ENCODE measurements at regions not wholly inside any gene's neighbourhood (a gene's known extent, or its start where the extent isn't known, plus 50 kb on each side); places are given as distances from the start of the nearest gene placed in this dataset.

DNA sequence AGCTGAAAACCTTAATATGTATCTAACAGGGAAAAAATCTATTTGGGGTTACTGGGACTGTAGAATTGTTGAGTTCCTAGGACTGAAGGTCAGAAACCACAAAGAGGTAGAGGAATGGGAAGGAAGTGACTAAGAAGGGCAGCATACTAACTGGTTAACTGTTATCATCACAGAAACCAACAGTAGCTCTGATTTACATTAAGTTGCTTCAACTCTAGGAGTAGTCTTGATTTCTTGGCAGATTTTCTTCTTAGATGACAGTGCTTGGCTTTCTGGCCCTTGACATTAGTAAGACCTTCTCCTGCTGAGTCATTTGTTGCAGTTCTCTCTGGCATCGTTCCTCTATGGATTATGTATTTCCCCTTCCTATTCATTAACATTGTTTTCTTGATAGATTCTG, 116.1 kb upstream of the RASA1 start:
- no peak overlapping the region for H3K4me3 ChIP-seq (ENCODE audit: insufficient read depth, low read length, poor library complexity, severe bottlenecking)
- H3K27me3 ChIP-seq (ENCODE audit: low read length) = no peaks in the 10 kb centered on the region
- no peak overlapping the region for H3K27ac ChIP-seq (ENCODE audit: low read depth, low read length)
- H3K9ac ChIP-seq (ENCODE audit: low read length) = no peak overlapping the region
- no peaks in the 10 kb centered on the region for H3K9me2 ChIP-seq (replicated peaks; ENCODE audit: insufficient read depth, low read length)
- no peaks in the 10 kb centered on the region for H3K9me3 ChIP-seq (ENCODE audit: insufficient read depth, low read length)
- TF ChIP-seq, protein P1, sequence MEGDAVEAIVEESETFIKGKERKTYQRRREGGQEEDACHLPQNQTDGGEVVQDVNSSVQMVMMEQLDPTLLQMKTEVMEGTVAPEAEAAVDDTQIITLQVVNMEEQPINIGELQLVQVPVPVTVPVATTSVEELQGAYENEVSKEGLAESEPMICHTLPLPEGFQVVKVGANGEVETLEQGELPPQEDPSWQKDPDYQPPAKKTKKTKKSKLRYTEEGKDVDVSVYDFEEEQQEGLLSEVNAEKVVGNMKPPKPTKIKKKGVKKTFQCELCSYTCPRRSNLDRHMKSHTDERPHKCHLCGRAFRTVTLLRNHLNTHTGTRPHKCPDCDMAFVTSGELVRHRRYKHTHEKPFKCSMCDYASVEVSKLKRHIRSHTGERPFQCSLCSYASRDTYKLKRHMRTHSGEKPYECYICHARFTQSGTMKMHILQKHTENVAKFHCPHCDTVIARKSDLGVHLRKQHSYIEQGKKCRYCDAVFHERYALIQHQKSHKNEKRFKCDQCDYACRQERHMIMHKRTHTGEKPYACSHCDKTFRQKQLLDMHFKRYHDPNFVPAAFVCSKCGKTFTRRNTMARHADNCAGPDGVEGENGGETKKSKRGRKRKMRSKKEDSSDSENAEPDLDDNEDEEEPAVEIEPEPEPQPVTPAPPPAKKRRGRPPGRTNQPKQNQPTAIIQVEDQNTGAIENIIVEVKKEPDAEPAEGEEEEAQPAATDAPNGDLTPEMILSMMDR (IDR thresholded peaks at IDR 0.05; ENCODE audit: insufficient read depth, low read length, poor library complexity, severe bottlenecking) = no peak
- no peak for TF ChIP-seq EZH2phosphoT487 (conservative IDR thresholded peaks at IDR 0.05; ENCODE audit: low read length)
- no peaks in the 10 kb centered on the region for H4K20me1 ChIP-seq (ENCODE audit: low read depth, low read length)
- no peaks in the 10 kb centered on the region for H3K36me3 ChIP-seq (ENCODE audit: low read length)
- no peak overlapping the region for H3K4me2 ChIP-seq (ENCODE audit: low read depth, low read length, poor library complexity, severe bottlenecking)
- H3F3A ChIP-seq (ENCODE audit: insufficient read depth) = no peaks in the 10 kb centered on the region
- no peak overlapping the region for H2AFZ ChIP-seq (ENCODE audit: low read depth, low read length, severe bottlenecking)
- H3K79me2 ChIP-seq (ENCODE audit: insufficient read depth, low read length) = no peaks in the 10 kb centered on the region

DNA sequence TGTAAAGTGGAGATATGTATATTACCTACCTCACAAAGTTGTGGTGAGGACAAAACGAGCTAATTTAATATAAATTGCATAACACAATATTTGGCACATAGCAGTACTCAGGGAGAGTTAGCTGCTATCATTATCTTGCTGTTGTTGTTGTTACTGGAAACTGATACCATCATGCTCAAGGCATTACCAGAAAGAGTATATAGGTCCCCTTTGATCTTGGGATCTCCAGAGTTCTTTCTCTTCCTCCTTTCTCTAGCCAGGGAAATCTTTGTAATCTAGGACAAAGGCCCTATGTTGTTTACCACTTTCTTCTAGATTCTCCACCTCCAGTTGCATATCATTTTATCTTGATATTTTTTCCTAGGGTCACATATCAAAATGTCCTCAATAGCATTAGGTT, 114.8 kb upstream of the RASA1 start:
- Histone ChIP-seq H3K4me2 (ENCODE audit: low read depth, low read length, poor library complexity, severe bottlenecking) (no peak overlapping the region), H3F3A (ENCODE audit: insufficient read depth) (no peaks in the 10 kb centered on the region), H2AFZ (ENCODE audit: low read depth, low read length, severe bottlenecking) (no peak overlapping the region)

DNA sequence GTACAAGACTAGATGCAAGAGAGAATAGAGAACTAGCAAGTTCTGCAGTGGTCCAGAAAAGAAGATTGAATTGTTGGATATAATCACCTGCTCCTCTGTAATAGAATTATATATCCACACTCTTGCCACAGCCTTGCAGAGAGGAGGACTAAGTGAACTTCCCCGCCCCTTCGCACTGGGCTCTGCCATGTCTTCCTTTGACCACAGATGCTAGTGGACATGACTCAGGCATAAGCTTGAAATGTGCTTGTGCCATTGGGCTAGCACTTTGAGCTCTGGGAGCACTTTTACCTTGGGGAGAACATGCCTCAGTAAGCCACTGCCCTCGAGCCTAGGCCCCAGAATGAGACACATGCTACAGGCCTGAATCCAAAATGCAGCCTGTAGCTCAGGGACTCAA, 113.5 kb upstream of the RASA1 start:
- no peaks in the 10 kb centered on the region for H3K9me2 ChIP-seq (replicated peaks; ENCODE audit: insufficient read depth, low read length)
- no peak overlapping the region for H3K4me3 ChIP-seq (ENCODE audit: insufficient read depth, low read length, poor library complexity, severe bottlenecking)
- no peaks in the 10 kb centered on the region for H3K9me3 ChIP-seq (ENCODE audit: insufficient read depth, low read length)
- H3F3A ChIP-seq (ENCODE audit: insufficient read depth) = no peaks in the 10 kb centered on the region
- H3K27me3 ChIP-seq (ENCODE audit: low read length) = no peaks in the 10 kb centered on the region
- H3K36me3 ChIP-seq (ENCODE audit: low read length) = no peaks in the 10 kb centered on the region
- H4K20me1 ChIP-seq (ENCODE audit: low read depth, low read length) = no peaks in the 10 kb centered on the region
- no peak overlapping the region for H3K9ac ChIP-seq (ENCODE audit: low read length)
- H3K27ac ChIP-seq (ENCODE audit: low read depth, low read length) = no peak overlapping the region
- TF ChIP-seq, protein P1 (IDR thresholded peaks at IDR 0.05; ENCODE audit: insufficient read depth, low read length, poor library complexity, severe bottlenecking) = no peak
- no peak for TF ChIP-seq EZH2phosphoT487 (conservative IDR thresholded peaks at IDR 0.05; ENCODE audit: low read length)
- H2AFZ ChIP-seq (ENCODE audit: low read depth, low read length, severe bottlenecking) = no peak overlapping the region
- H3K79me2 ChIP-seq (ENCODE audit: insufficient read depth, low read length) = no peaks in the 10 kb centered on the region
- H3K4me2 ChIP-seq (ENCODE audit: low read depth, low read length, poor library complexity, severe bottlenecking) = no peak overlapping the region

More for the DNA sequence above, 114.8 kb upstream of the RASA1 start:
- no peak for TF ChIP-seq EZH2phosphoT487 (conservative IDR thresholded peaks at IDR 0.05; ENCODE audit: low read length)
- TF ChIP-seq, protein P1 (IDR thresholded peaks at IDR 0.05; ENCODE audit: insufficient read depth, low read length, poor library complexity, severe bottlenecking) = no peak
- H3K4me3 ChIP-seq (ENCODE audit: insufficient read depth, low read length, poor library complexity, severe bottlenecking) = no peak overlapping the region
- H3K27ac ChIP-seq (ENCODE audit: low read depth, low read length) = no peak overlapping the region
- H3K27me3 ChIP-seq (ENCODE audit: low read length) = no peaks in the 10 kb centered on the region
- H3K36me3 ChIP-seq (ENCODE audit: low read length) = no peaks in the 10 kb centered on the region
- no peaks in the 10 kb centered on the region for H3K9me2 ChIP-seq (replicated peaks; ENCODE audit: insufficient read depth, low read length)
- H4K20me1 ChIP-seq (ENCODE audit: low read depth, low read length) = no peaks in the 10 kb centered on the region
- no peaks in the 10 kb centered on the region for H3K79me2 ChIP-seq (ENCODE audit: insufficient read depth, low read length)
- no peaks in the 10 kb centered on the region for H3K9me3 ChIP-seq (ENCODE audit: insufficient read depth, low read length)
- H3K9ac ChIP-seq (ENCODE audit: low read length) = no peak overlapping the region
